WERI-Rb-1 (cell line): ENCODE measurements at regions not wholly inside any gene's neighbourhood (a gene's known extent, or its start where the extent isn't known, plus 50 kb on each side); places are given as distances from the start of the nearest gene placed in this dataset.
"Not testable (repeated sequence)": the region's sequence is repeated elsewhere in the genome, so short reads cannot be mapped to it uniquely, and the experiment has no call there.

Experiments
- DNase-seq: peaks from one replicate; pipeline ENCODE4 v3.0.0-alpha.2; 2020
- H3K27ac ChIP-seq: fragments of 250-450 bp; sonication (Bioruptor Pico); 2 replicates; pipeline ENCODE4 v1.5.1; 2020; ENCODE audit warnings: mild to moderate bottlenecking, moderate library complexity
- H3K27me3 ChIP-seq: fragments of 250-450 bp; sonication (Bioruptor Pico); 2 replicates; pipeline ENCODE4 v1.5.1; 2021; ENCODE audit warnings: mild to moderate bottlenecking, low read depth, moderate library complexity; ENCODE audit not compliant: insufficient read depth, severe bottlenecking
- H3K36me3 ChIP-seq: fragments of 250-450 bp; sonication (Bioruptor Pico); 2 replicates; pipeline ENCODE4 v1.5.1; 2020; ENCODE audit warnings: mild to moderate bottlenecking, moderate library complexity
- H3K4me3 ChIP-seq: 2 replicates; pipeline ENCODE4 v1.5.1; 2011; ENCODE audit warnings: low read depth, mild to moderate bottlenecking, control low read depth, low read length
- H3K9me3 ChIP-seq: fragments of 250-450 bp; sonication (Bioruptor Pico); 2 replicates; pipeline ENCODE4 v1.5.1; 2021; ENCODE audit warnings: mild to moderate bottlenecking, moderate library complexity; ENCODE audit not compliant: severe bottlenecking
- CTCF ChIP-seq: IDR thresholded peaks from 2 replicates; pipeline ENCODE4 v1.5.1; 2011; ENCODE audit warnings: low read depth, mild to moderate bottlenecking, control low read depth, inconsistent platforms, low read length

GRCh38 chr2:109677835-109678580 lies 63.8 kb downstream of the SOWAHC start:
- Histone ChIP-seq H3K27me3 (no peaks in the 10 kb centered on the region), H3K9me3 (no peaks in the 10 kb centered on the region), H3K4me3 (no peak overlapping the region), H3K27ac (no peak overlapping the region), H3K36me3 (no peaks in the 10 kb centered on the region)
- no peak for TF ChIP-seq CTCF
- no peak for DNase-seq

GRCh38 chr2:109678724-109679201 lies 64.6 kb downstream of the SOWAHC start:
- DNase-seq, H3K4me3 ChIP-seq, H3K36me3 ChIP-seq, H3K27me3 ChIP-seq, H3K9me3 ChIP-seq, H3K27ac ChIP-seq: not testable (repeated sequence)

- DNase-seq, result no peak
These were observed 65.1 kb downstream of the SOWAHC start for GRCh38 chr2:109679225-109679624.

GRCh38 chr2:109679626-109680025 lies 65.5 kb downstream of the SOWAHC start:
- DNase-seq, result no peak

More at GRCh38 chr2:109679225-109679624, 65.1 kb downstream of the SOWAHC start:
- Histone ChIP-seq H3K27me3 (no peaks in the 10 kb centered on the region), H3K4me3 (no peak overlapping the region), H3K36me3 (no peaks in the 10 kb centered on the region), H3K9me3 (no peaks in the 10 kb centered on the region), H3K27ac (no peak overlapping the region)
- TF ChIP-seq CTCF, result no peak

GRCh38 chr2:109680523-109681297 lies 66.5 kb downstream of the SOWAHC start:
- no peak for DNase-seq
- H3K4me3 ChIP-seq, result no peak overlapping the region
- no peaks in the 10 kb centered on the region for H3K36me3 ChIP-seq
- TF ChIP-seq CTCF, result no peak
- H3K9me3 ChIP-seq, result no peaks in the 10 kb centered on the region
- H3K27me3 ChIP-seq, result no peaks in the 10 kb centered on the region
- H3K27ac ChIP-seq, result no peak overlapping the region

More at GRCh38 chr2:109679626-109680025, 65.5 kb downstream of the SOWAHC start:
- no peak overlapping the region for H3K4me3 ChIP-seq
- no peaks in the 10 kb centered on the region for H3K36me3 ChIP-seq
- H3K27ac ChIP-seq, result no peak overlapping the region
- H3K27me3 ChIP-seq, result no peaks in the 10 kb centered on the region
- TF ChIP-seq CTCF, result no peak
- no peaks in the 10 kb centered on the region for H3K9me3 ChIP-seq

GRCh38 chr2:109681633-109682380 lies 67.6 kb downstream of the SOWAHC start:
- no peak for DNase-seq
- Histone ChIP-seq H3K4me3 (no peak overlapping the region), H3K27me3 (no peaks in the 10 kb centered on the region), H3K36me3 (no peaks in the 10 kb centered on the region), H3K9me3 (no peaks in the 10 kb centered on the region), H3K27ac (no peak overlapping the region)
- no peak for TF ChIP-seq CTCF
